NB4 (cell line): ENCODE measurements at regions not wholly inside any gene's neighbourhood (a gene's known extent, or its start where the extent isn't known, plus 50 kb on each side); places are given as distances from the start of the nearest gene placed in this dataset.

Experiments
- DNase-seq: peaks from one replicate; pipeline ENCODE4 v3.0.0; 2010; ENCODE audit warnings: low read depth
- H3K4me3 ChIP-seq: one replicate; pipeline ENCODE4 v1.5.1; 2011; ENCODE audit warnings: mild to moderate bottlenecking, low read depth, low read length, moderate library complexity
- CTCF ChIP-seq: IDR thresholded peaks from one replicate; pipeline ENCODE4 v1.5.1; 2012; ENCODE audit warnings: low read depth, low read length
- MAX ChIP-seq: IDR thresholded peaks from 2 replicates; pipeline ENCODE4 v1.6.1; 2011; ENCODE audit warnings: low read depth, low read length
- MYC ChIP-seq: IDR thresholded peaks from 2 replicates; pipeline ENCODE4 v1.6.1; 2011; ENCODE audit warnings: low read depth, low read length
- POLR2A ChIP-seq: IDR thresholded peaks from 2 replicates; pipeline ENCODE4 v1.6.1; 2011; ENCODE audit warnings: mild to moderate bottlenecking; ENCODE audit not compliant: insufficient read length; ENCODE audit errors: extremely low read depth

GRCh38 chr10:14414901-14415300 lies 84.2 kb upstream of the FRMD4A start:
- DNase-seq = no peak
- TF ChIP-seq CTCF (no peak), MAX (no peak), MYC (no peak), POLR2A (no peak)

GRCh38 chr10:14413523-14413922 lies 82.8 kb upstream of the FRMD4A start:
- no peak for TF ChIP-seq MAX
- TF ChIP-seq POLR2A = no peak
- no peak for TF ChIP-seq MYC

More at GRCh38 chr10:14414901-14415300, 84.2 kb upstream of the FRMD4A start:
- no peak overlapping the region for H3K4me3 ChIP-seq

GRCh38 chr10:14412624-14413023 lies 81.9 kb upstream of the FRMD4A start:
- TF ChIP-seq POLR2A (no peak), MYC (no peak), MAX (no peak), CTCF (no peak)
- no peak overlapping the region for H3K4me3 ChIP-seq
- DNase-seq = no peak

More at GRCh38 chr10:14413523-14413922, 82.8 kb upstream of the FRMD4A start:
- no peak for DNase-seq
- no peak overlapping the region for H3K4me3 ChIP-seq

GRCh38 chr10:14409856-14410458 lies 79.2 kb upstream of the FRMD4A start:
- no peak overlapping the region for H3K4me3 ChIP-seq
- TF ChIP-seq CTCF (no peak), MAX (no peak), MYC (no peak), POLR2A (no peak)
- no peak for DNase-seq

GRCh38 chr10:14409247-14409646 lies 78.5 kb upstream of the FRMD4A start:
- no peak for DNase-seq
- no peak overlapping the region for H3K4me3 ChIP-seq
- TF ChIP-seq MYC = no peak

GRCh38 chr10:14408139-14408538 lies 77.4 kb upstream of the FRMD4A start:
- no peak for DNase-seq
- H3K4me3 ChIP-seq = no peak overlapping the region
- TF ChIP-seq MYC = no peak

- no peak for DNase-seq
- TF ChIP-seq POLR2A = no peak
- TF ChIP-seq CTCF = no peak
- no peak for TF ChIP-seq MAX
- TF ChIP-seq MYC = no peak
- no peak overlapping the region for H3K4me3 ChIP-seq
These were observed 76.8 kb upstream of the FRMD4A start for GRCh38 chr10:14407567-14407966.
